ENCODE measurements at regions not wholly inside any gene's neighbourhood (a gene's known extent, or its start where the extent isn't known, plus 50 kb on each side); places are given as distances from the start of the nearest gene placed in this dataset.

GRCh38 chr1:4212796-4213195 is 312.7 kb upstream of the C1orf174 start:
- TF ChIP-seq CTCF (IDR thresholded peaks at IDR 0.05; ENCODE audit: low read depth, low read length, missing input control) (no peak), REST (IDR thresholded peaks at IDR 0.05) (no peak), MAX (IDR thresholded peaks at IDR 0.05) (no peak), SP1 (IDR thresholded peaks at IDR 0.05) (no peak), JUND (IDR thresholded peaks at IDR 0.05) (no peak), RAD21 (IDR thresholded peaks at IDR 0.05) (no peak), FOXA1 (IDR thresholded peaks at IDR 0.05) (no peak), GABPA (IDR thresholded peaks at IDR 0.05 in 1 of 2, conservative IDR thresholded peaks at IDR 0.05 in 1 of 2) (no peak), YY1 (IDR thresholded peaks at IDR 0.05) (no peak), HNF4G (IDR thresholded peaks at IDR 0.05) (no peak), TAF1 (conservative IDR thresholded peaks at IDR 0.05) (no peak), ATF3 (IDR thresholded peaks at IDR 0.05) (no peak), RXRA (IDR thresholded peaks at IDR 0.05) (no peak), ZBTB33 (IDR thresholded peaks at IDR 0.05) (no peak)
